NCI-H748 (cell line): ENCODE measurements at regions not wholly inside any gene's neighbourhood (a gene's known extent, or its start where the extent isn't known, plus 50 kb on each side); places are given as distances from the start of the nearest gene placed in this dataset.

Experiments
- DNase-seq: peaks from one replicate; lab custom pipeline; 2025; ENCODE audit not compliant: unreplicated experiment; lab: John Stamatoyannopoulos, UW

GRCh38 chr5:166172597-166172996 is 2118.8 kb upstream of the WWC1 start:
- no peak for DNase-seq

- no peak for DNase-seq
Measured at GRCh38 chr5:166178411-166179080, 2112.9 kb upstream of the WWC1 start.

GRCh38 chr5:166185185-166185584 is 2106.3 kb upstream of the WWC1 start:
- DNase-seq, result no peak

GRCh38 chr5:166188501-166189325 is 2102.7 kb upstream of the WWC1 start:
- DNase-seq, result no peak

- DNase-seq, result no peak
Measured at GRCh38 chr5:166192696-166193095, 2098.7 kb upstream of the WWC1 start.

- no peak for DNase-seq
Measured at GRCh38 chr5:166195981-166196380, 2095.5 kb upstream of the WWC1 start.

- DNase-seq, result no peak
Measured at GRCh38 chr5:166200532-166200931, 2090.9 kb upstream of the WWC1 start.

- no peak for DNase-seq
Measured at GRCh38 chr5:166211640-166212039, 2079.8 kb upstream of the WWC1 start.

GRCh38 chr5:166236327-166236726 is 2055.1 kb upstream of the WWC1 start:
- DNase-seq, result no peak

- no peak for DNase-seq
Measured at GRCh38 chr5:166240705-166241104, 2050.7 kb upstream of the WWC1 start.

- DNase-seq, result no peak
Measured at GRCh38 chr5:166245556-166245955, 2045.9 kb upstream of the WWC1 start.

- no peak for DNase-seq
Measured at GRCh38 chr5:166251786-166252185, 2039.7 kb upstream of the WWC1 start.

GRCh38 chr5:166257661-166258060 is 2033.8 kb upstream of the WWC1 start:
- DNase-seq, result no peak

- no peak for DNase-seq
Measured at GRCh38 chr5:166262395-166262794, 2029.0 kb upstream of the WWC1 start.

GRCh38 chr5:166267907-166268306 is 2023.5 kb upstream of the WWC1 start:
- no peak for DNase-seq

GRCh38 chr5:166270712-166271111 is 2020.7 kb upstream of the WWC1 start:
- no peak for DNase-seq

GRCh38 chr5:166276006-166276405 is 2015.4 kb upstream of the WWC1 start:
- no peak for DNase-seq

GRCh38 chr5:166279828-166280227 is 2011.6 kb upstream of the WWC1 start:
- DNase-seq, result no peak

GRCh38 chr5:166281433-166281832 is 2010.0 kb upstream of the WWC1 start:
- DNase-seq, result no peak

GRCh38 chr5:166282939-166283338 is 2008.5 kb upstream of the WWC1 start:
- DNase-seq, result no peak

GRCh38 chr5:166285361-166285760 is 2006.1 kb upstream of the WWC1 start:
- no peak for DNase-seq

- DNase-seq, result no peak
Measured at GRCh38 chr5:166286832-166287231, 2004.6 kb upstream of the WWC1 start.

GRCh38 chr5:166287866-166288265 is 2003.6 kb upstream of the WWC1 start:
- no peak for DNase-seq
